ENCODE measurements at regions not wholly inside any gene's neighbourhood (a gene's known extent, or its start where the extent isn't known, plus 50 kb on each side); places are given as distances from the start of the nearest gene placed in this dataset.

DNA sequence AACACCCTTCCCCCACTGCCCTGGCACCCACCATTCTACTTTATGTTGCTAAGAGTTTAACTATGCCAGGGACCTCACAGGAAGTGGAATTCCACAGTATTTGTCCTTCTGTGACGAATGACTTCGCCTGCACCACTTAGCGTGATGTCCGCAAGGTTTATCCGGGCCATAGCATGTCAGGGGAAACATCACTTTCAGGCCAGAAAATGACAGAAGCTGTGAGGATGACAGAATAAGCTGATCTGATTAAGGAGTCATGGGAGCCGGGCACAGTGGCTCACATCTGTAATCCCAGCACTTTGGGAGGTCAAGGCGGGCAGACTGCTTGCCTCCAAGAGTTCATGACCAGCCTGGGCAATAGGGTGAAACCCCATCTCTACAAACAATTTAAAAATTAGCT, 248.8 kb downstream of the EIPR1 start:
- H3K27me3 ChIP-seq (ENCODE audit: insufficient read depth, low read length): peaks cover 6% of the 10 kb centered on the region; the same call in 1 of the 2 replicates

DNA sequence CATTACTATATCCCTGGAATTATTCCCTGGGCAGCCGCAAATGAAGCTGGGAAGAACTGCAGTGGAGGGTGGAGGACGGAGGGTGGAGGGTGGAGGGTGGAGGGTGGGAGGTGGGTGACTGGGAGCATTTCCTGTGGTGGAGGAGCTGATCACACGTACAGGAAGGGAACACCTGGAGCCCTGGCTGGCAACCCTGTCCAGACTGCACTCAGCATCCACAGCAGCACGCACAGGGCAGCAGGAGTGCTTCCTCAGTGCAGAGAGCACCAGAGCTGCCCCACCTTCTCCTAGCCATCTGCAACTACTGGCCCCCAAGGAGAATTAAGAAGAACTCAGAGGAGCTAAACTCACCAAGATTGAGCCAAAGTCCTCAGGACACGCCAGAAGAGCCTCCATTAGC, 249.9 kb downstream of the EIPR1 start:
- no peaks in the 10 kb centered on the region for H3K4me1 ChIP-seq (ENCODE audit: control insufficient read depth, insufficient read depth, low read length, unreplicated experiment)
- no peak overlapping the region for H3K27ac ChIP-seq (ENCODE audit: low read depth, low read length)
- no peaks in the 10 kb centered on the region for H3K36me3 ChIP-seq (ENCODE audit: insufficient read depth, low read length)
- no peak overlapping the region for H2AFZ ChIP-seq (ENCODE audit: low read length, unreplicated experiment)
- peaks cover 6% of the 10 kb centered on the region; the same call in 1 of the 2 replicates for H3K27me3 ChIP-seq (ENCODE audit: insufficient read depth, low read length)
- H3K4me3 ChIP-seq (ENCODE audit: low read depth, low read length): no peak overlapping the region
- H3K79me2 ChIP-seq (ENCODE audit: control insufficient read depth, insufficient read depth, low read length, unreplicated experiment): no peaks in the 10 kb centered on the region

More for the DNA sequence above, 248.8 kb downstream of the EIPR1 start:
- Histone ChIP-seq H2AFZ (ENCODE audit: low read length, unreplicated experiment) (no peak overlapping the region), H3K36me3 (ENCODE audit: insufficient read depth, low read length) (no peaks in the 10 kb centered on the region), H3K79me2 (ENCODE audit: control insufficient read depth, insufficient read depth, low read length, unreplicated experiment) (no peaks in the 10 kb centered on the region), H3K4me3 (ENCODE audit: low read depth, low read length) (no peak overlapping the region), H3K27ac (ENCODE audit: low read depth, low read length) (no peak overlapping the region), H3K4me1 (ENCODE audit: control insufficient read depth, insufficient read depth, low read length, unreplicated experiment) (no peaks in the 10 kb centered on the region)

- no peak overlapping the region for H2AFZ ChIP-seq (ENCODE audit: low read length, unreplicated experiment)
These were observed 250.6 kb downstream of the EIPR1 start for GRCh38 chr2:3126911-3127621.

DNA sequence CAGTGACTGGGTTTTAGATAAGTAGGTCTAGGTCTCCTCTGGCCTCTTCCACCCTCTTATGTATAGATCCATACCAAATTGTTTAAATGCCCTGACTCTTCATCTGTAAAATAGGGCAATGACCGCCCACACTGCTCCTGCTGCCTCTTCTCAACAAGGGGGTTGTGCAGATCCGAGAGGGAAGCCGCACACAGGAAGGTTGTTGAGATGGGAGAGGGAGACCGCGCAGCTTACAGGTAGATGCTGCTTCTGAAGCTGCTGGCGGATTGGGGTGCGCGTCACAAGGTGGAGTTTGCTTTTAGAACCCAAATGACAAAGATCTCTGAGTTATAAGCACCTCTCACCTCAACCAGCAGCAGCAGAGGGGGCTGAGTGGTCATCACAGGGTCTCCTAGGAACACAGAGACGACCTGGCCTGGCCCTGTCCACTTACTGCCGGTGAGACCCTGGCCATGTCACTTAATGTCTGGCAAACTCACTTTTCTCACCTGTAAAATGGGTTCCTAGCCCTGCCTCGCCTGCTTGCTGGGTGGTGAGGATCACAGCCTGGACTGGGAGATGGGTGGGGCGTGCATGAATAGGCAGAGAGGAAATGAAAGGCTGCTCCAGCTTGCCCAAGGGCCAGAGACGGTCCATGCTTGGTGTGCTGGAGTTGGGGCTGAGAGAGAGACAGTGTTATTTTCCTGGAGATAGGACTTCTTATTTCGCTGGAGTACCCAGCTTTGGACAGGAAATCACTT, 251.3 kb downstream of the EIPR1 start:
- Histone ChIP-seq H2AFZ (ENCODE audit: low read length, unreplicated experiment) (no peak overlapping the region), H3K27ac (ENCODE audit: low read depth, low read length) (no peak overlapping the region), H3K4me3 (ENCODE audit: low read depth, low read length) (no peak overlapping the region), H3K79me2 (ENCODE audit: control insufficient read depth, insufficient read depth, low read length, unreplicated experiment) (no peaks in the 10 kb centered on the region), H3K36me3 (ENCODE audit: insufficient read depth, low read length) (no peaks in the 10 kb centered on the region), H3K27me3 (ENCODE audit: insufficient read depth, low read length) (peaks cover 6% of the 10 kb centered on the region; the same call in 1 of the 2 replicates), H3K4me1 (ENCODE audit: control insufficient read depth, insufficient read depth, low read length, unreplicated experiment) (no peaks in the 10 kb centered on the region)

More at GRCh38 chr2:3126911-3127621, 250.6 kb downstream of the EIPR1 start:
- H3K4me1 ChIP-seq (ENCODE audit: control insufficient read depth, insufficient read depth, low read length, unreplicated experiment): no peaks in the 10 kb centered on the region
- no peak overlapping the region for H3K27ac ChIP-seq (ENCODE audit: low read depth, low read length)
- peaks cover 6% of the 10 kb centered on the region; the same call in 1 of the 2 replicates for H3K27me3 ChIP-seq (ENCODE audit: insufficient read depth, low read length)
- no peaks in the 10 kb centered on the region for H3K79me2 ChIP-seq (ENCODE audit: control insufficient read depth, insufficient read depth, low read length, unreplicated experiment)
- no peak overlapping the region for H3K4me3 ChIP-seq (ENCODE audit: low read depth, low read length)
- H3K36me3 ChIP-seq (ENCODE audit: insufficient read depth, low read length): no peaks in the 10 kb centered on the region

GRCh38 chr2:3125761-3126130, 251.9 kb downstream of the EIPR1 start:
- H3K27me3 ChIP-seq (ENCODE audit: insufficient read depth, low read length): peaks cover 6% of the 10 kb centered on the region; the same call in 1 of the 2 replicates
- H3K4me1 ChIP-seq (ENCODE audit: control insufficient read depth, insufficient read depth, low read length, unreplicated experiment): no peaks in the 10 kb centered on the region
- no peak overlapping the region for H3K27ac ChIP-seq (ENCODE audit: low read depth, low read length)
- H2AFZ ChIP-seq (ENCODE audit: low read length, unreplicated experiment): no peak overlapping the region
- H3K4me3 ChIP-seq (ENCODE audit: low read depth, low read length): no peak overlapping the region
- no peaks in the 10 kb centered on the region for H3K36me3 ChIP-seq (ENCODE audit: insufficient read depth, low read length)
- H3K79me2 ChIP-seq (ENCODE audit: control insufficient read depth, insufficient read depth, low read length, unreplicated experiment): no peaks in the 10 kb centered on the region

GRCh38 chr2:3125001-3125760, 252.4 kb downstream of the EIPR1 start:
- no peaks in the 10 kb centered on the region for H3K79me2 ChIP-seq (ENCODE audit: control insufficient read depth, insufficient read depth, low read length, unreplicated experiment)
- H3K27me3 ChIP-seq (ENCODE audit: insufficient read depth, low read length): peaks cover 4% of the 10 kb centered on the region; the same call in 1 of the 2 replicates
- H2AFZ ChIP-seq (ENCODE audit: low read length, unreplicated experiment): no peak overlapping the region
- no peaks in the 10 kb centered on the region for H3K4me1 ChIP-seq (ENCODE audit: control insufficient read depth, insufficient read depth, low read length, unreplicated experiment)
- H3K4me3 ChIP-seq (ENCODE audit: low read depth, low read length): no peak overlapping the region
- H3K36me3 ChIP-seq (ENCODE audit: insufficient read depth, low read length): no peaks in the 10 kb centered on the region
- H3K27ac ChIP-seq (ENCODE audit: low read depth, low read length): no peak overlapping the region

DNA sequence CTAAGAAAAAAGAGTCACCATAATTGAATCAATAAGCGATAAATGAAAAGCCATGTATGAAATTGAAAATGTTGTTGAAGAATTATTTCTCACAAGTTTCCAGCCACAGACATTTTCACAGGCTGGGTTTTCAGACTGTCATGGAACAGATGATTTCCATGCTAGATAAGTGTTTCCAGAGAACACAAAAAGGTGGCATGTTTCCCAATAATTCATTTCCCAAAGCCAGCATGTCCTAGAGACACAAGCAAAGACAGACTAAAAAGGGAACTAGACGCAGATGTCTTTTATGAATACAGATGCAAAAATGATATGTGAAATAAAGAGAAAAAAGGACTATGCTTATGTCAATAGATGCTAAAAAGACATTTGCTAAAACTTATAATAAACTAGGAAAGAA, 255.1 kb downstream of the EIPR1 start:
- no peaks in the 10 kb centered on the region for H3K36me3 ChIP-seq (ENCODE audit: insufficient read depth, low read length)
- no peak overlapping the region for H3K4me3 ChIP-seq (ENCODE audit: low read depth, low read length)
- no peaks in the 10 kb centered on the region for H3K4me1 ChIP-seq (ENCODE audit: control insufficient read depth, insufficient read depth, low read length, unreplicated experiment)
- H3K79me2 ChIP-seq (ENCODE audit: control insufficient read depth, insufficient read depth, low read length, unreplicated experiment): no peaks in the 10 kb centered on the region
- H2AFZ ChIP-seq (ENCODE audit: low read length, unreplicated experiment): no peak overlapping the region
- no peak overlapping the region for H3K27ac ChIP-seq (ENCODE audit: low read depth, low read length)
- peaks cover 7% of the 10 kb centered on the region; the same call in 1 of the 2 replicates for H3K27me3 ChIP-seq (ENCODE audit: insufficient read depth, low read length)

DNA sequence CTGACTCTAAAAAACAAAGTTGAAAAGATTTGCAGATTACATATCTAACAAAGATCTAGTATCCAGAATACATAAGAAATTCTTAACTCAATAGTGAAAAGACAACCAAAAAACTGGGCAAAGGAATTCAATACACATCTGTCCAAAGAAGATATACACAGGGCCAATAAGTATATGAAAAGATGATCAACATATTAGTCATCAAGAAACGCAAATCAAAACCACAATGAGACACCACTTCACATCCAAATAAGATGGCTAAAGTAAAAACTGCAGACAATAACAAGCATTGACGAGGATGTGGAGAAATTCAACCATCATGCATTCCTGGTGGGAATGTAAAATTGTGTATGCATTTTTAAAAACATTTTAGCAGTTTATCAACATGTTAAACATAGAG, 256.0 kb downstream of the EIPR1 start:
- no peaks in the 10 kb centered on the region for H3K4me1 ChIP-seq (ENCODE audit: control insufficient read depth, insufficient read depth, low read length, unreplicated experiment)
- no peak overlapping the region for H3K27ac ChIP-seq (ENCODE audit: low read depth, low read length)
- H3K27me3 ChIP-seq (ENCODE audit: insufficient read depth, low read length): peaks cover 7% of the 10 kb centered on the region; the same call in 1 of the 2 replicates
- no peaks in the 10 kb centered on the region for H3K36me3 ChIP-seq (ENCODE audit: insufficient read depth, low read length)
- no peaks in the 10 kb centered on the region for H3K79me2 ChIP-seq (ENCODE audit: control insufficient read depth, insufficient read depth, low read length, unreplicated experiment)
- H2AFZ ChIP-seq (ENCODE audit: low read length, unreplicated experiment): no peak overlapping the region
- H3K4me3 ChIP-seq (ENCODE audit: low read depth, low read length): no peak overlapping the region

DNA sequence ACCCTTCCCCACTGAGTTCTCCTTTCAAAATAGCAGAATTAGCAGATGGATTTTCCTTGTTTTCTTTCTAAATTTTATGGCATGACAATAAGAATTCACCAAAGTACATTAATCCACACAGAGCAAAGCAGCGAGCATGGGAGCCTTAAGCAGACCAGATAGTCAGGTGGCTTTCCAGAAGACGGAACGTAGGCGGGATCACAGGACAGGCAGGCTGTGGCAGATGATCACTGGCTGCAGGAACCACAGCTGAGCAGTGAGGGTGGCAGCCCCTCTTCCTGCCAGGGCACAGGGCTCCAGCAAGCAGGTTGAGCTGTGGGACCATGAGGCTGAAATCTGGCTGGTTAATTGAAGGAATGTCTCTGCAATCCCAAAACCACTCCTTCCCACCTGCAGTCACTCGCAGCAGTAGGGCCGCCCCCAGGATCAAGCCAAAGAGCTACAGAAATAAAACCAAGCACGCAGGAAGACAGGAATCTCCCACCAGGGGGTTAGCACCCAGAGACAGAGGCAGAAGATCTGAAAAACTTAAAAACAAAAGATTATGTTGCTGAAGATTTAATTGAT, 259.9 kb downstream of the EIPR1 start:
- H2AFZ ChIP-seq (ENCODE audit: low read length, unreplicated experiment): no peak overlapping the region
- H3K79me2 ChIP-seq (ENCODE audit: control insufficient read depth, insufficient read depth, low read length, unreplicated experiment): no peaks in the 10 kb centered on the region
- H3K36me3 ChIP-seq (ENCODE audit: insufficient read depth, low read length): no peaks in the 10 kb centered on the region
- peaks cover 4% of the 10 kb centered on the region; the same call in 1 of the 2 replicates for H3K27me3 ChIP-seq (ENCODE audit: insufficient read depth, low read length)
- H3K4me1 ChIP-seq (ENCODE audit: control insufficient read depth, insufficient read depth, low read length, unreplicated experiment): no peaks in the 10 kb centered on the region
- no peak overlapping the region for H3K4me3 ChIP-seq (ENCODE audit: low read depth, low read length)
- H3K27ac ChIP-seq (ENCODE audit: low read depth, low read length): no peak overlapping the region

DNA sequence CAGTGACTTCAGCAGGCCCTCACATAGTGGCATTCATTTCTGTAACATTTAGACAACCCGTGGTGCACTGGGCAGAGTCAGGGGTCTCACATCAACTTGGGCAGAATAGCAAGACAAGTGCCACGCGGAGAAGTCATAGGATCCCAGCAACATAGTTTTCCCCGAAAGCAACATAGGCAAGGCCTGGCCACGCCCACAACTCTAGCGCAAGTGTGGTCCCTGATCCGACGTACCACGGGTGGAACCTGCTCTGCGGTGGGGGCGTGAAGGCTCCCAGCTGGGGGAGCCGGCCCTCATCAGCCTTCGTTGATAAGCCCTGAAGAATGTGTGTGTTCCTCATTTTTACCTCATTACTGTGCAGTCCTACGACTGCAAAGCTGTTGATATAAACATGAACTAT, 261.2 kb downstream of the EIPR1 start:
- no peak overlapping the region for H3K4me3 ChIP-seq (ENCODE audit: low read depth, low read length)
- no peak overlapping the region for H2AFZ ChIP-seq (ENCODE audit: low read length, unreplicated experiment)
- H3K4me1 ChIP-seq (ENCODE audit: control insufficient read depth, insufficient read depth, low read length, unreplicated experiment): no peaks in the 10 kb centered on the region
- peaks cover 4% of the 10 kb centered on the region; the same call in 1 of the 2 replicates for H3K27me3 ChIP-seq (ENCODE audit: insufficient read depth, low read length)
- no peaks in the 10 kb centered on the region for H3K36me3 ChIP-seq (ENCODE audit: insufficient read depth, low read length)
- H3K79me2 ChIP-seq (ENCODE audit: control insufficient read depth, insufficient read depth, low read length, unreplicated experiment): no peaks in the 10 kb centered on the region
- H3K27ac ChIP-seq (ENCODE audit: low read depth, low read length): no peak overlapping the region
